GM19043 (cell line): ENCODE measurements at regions not wholly inside any gene's neighbourhood (a gene's known extent, or its start where the extent isn't known, plus 50 kb on each side); places are given as distances from the start of the nearest gene placed in this dataset.

Experiments
- ATAC-seq: cut with Tn5 transposase; IDR thresholded peaks from one replicate; pipeline ENCODE4 v1.9.1; 2021; ENCODE audit warnings: low read depth; ENCODE audit not compliant: unreplicated experiment

- ATAC-seq, result no peak
Measured at GRCh38 chr16:64202571-64202970, 919.3 kb downstream of the CDH11 start.

DNA sequence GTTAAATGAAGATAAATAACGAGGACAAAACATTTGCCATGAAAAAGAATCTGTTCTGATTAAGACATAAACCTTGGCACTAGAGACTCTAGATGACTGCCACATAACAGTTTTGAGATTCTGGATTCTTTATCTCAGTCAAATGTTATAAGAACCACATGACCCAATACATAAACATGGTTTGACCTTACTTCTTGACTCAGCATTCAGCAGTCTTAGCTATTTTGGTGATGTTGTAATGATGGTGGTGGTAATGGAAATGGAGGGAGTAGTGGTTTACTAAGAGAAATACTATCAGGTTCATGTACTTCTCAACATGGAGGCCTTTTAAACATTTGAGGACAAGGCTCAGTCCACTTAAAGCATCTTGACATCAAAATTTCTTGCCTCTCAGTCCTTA is 925.4 kb downstream of the CDH11 start:
- ATAC-seq, result no peak

DNA sequence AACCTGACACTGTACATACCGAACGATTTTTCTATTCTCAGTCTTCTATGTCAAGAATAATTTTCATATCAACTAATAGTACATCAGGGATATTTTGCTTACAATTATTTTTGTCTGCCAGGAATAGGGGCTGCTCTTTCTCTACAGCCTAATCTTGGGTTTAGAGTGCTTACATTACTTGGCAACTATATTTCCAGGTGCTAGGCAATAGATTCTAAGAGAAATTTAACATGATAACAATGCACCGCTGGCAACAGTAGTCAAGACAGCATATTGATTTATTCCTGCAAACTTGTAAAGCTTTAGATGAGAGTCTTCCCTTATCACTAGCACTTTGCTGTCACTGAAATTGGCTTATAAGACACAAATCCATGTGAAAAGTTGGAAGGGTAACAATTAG is 935.9 kb downstream of the CDH11 start:
- ATAC-seq, result no peak

DNA sequence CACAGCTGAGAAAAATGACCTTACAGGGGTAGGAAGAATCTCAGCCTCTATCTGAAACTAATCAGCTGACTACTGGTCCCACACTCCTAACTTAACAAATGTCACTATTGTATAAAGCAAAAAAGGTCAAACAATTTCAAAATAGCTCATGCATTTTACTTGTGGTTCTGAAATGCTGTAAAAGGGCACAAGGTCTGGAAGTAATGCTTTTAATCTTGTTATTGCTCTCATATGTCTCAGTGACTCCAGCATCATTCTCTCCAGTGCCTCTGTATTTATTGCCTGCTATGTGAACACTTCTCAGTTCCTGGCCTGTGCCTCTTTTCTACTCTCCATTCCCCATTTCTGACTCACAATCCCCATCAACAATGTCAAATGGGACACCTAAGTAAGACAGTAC is 937.7 kb downstream of the CDH11 start:
- no peak for ATAC-seq

GRCh38 chr16:64182985-64183384 is 938.9 kb downstream of the CDH11 start:
- ATAC-seq, result no peak

DNA sequence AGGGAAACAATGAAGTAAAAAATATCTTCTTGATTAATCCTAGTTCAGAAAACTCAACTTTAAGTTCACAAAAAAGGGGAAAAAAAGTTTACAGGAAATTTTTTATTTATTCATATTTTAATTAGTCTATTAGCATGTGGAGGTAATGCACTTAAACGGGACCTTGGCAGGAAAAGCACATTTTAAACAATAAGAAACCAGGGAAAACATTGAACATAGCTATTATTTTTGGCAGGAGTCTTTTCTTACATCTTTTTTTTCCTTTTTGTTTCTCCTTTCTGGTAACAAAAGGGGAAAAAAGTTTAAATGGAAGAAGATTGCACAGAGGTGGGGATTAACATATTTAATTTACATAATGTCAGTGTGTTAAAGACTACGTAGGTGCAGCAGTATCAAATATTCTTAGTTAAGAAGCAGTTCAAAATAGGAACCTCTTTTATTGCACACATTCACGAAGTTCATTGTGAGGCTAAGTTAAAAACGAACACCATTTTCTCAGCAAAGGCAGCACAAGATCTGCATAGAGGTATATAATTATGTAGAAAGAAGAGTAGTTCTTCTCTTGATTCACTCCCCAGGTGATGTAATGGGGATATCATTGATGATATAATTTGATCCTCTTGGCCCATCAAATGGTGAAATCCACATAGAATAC is 940.5 kb downstream of the CDH11 start:
- no peak for ATAC-seq

DNA sequence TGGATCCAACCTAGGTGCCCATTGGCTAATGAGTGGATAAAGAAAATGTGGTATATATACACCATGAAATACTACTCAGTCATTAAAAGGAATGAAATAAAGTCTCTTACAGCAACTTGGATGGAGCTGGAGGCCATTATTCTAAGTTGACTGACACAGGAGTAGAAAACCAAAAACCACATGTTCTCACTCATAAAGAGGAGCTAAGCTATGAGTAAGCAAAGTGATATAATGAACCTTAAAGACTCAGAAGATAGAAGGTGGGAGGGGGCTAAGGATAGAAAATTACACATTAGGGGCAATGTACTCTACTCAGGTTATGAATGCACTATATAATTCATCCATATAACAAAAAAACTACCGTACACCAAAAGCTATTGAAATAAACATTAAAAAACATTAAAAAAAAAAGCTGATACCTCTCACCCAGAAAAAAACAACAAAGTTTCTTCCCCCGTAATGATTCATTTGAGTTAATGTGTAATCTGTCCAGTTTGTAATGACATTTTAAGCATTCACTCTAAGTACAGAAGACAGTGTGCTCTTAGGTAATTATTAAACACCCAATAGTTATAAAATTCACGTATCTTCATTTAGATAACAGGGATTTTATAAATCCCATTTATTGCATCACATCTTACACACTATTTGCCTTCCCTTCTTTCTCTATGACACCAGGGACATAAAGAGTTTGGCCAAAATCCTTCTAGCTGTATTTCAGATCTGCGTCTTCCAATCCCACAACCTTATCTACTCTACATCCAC is 941.5 kb downstream of the CDH11 start:
- no peak for ATAC-seq

- no peak for ATAC-seq
Measured at GRCh38 chr16:64174327-64174726, 947.5 kb downstream of the CDH11 start.

- no peak for ATAC-seq
Measured at GRCh38 chr16:64172652-64173051, 949.2 kb downstream of the CDH11 start.

DNA sequence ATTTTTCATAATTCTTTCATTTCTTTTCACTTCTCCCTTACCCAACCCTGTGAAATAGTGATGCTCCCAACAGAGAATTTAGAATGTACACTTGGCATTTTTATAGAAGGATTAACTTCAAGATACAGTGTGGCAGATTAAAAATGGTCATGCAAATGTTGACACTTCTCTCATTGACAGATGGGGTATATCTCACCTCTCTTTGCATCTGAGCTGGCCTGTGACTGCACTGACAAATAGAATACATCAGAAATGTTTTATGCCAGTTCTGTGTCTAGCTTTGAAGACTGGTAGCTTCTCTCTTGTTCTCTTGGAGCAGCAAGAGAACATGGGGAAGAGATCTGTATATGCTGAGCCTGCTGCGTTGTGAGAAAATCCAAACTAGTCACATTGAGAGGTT is 949.6 kb downstream of the CDH11 start:
- ATAC-seq, result no peak

GRCh38 chr16:64171632-64172031 is 950.2 kb downstream of the CDH11 start:
- no peak for ATAC-seq

GRCh38 chr16:64168371-64168770 is 953.5 kb downstream of the CDH11 start:
- ATAC-seq, result no peak

DNA sequence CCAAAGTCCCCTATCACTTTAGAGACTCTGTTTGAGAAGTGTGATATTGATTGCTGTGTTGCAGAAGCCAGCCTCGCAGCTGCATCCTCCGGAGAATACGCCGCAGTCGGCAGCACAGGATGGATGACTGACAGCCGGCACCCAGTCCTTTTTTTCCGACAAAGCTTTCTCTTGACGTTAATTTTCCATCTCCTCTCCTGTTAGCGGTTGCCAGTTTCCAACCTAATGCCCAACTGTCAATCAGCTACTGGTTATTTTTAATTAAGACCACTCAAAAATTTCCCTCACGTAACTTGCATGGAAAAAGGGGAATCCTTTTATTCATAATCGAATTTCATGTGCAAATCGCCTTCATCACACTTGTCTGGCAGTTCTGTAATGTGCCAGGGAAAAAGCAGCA is 953.9 kb downstream of the CDH11 start:
- ATAC-seq, result no peak

- ATAC-seq, result no peak
Measured at GRCh38 chr16:64165368-64165767, 956.5 kb downstream of the CDH11 start.

- ATAC-seq, result no peak
Measured at GRCh38 chr16:64162613-64163375, 959.1 kb downstream of the CDH11 start.

DNA sequence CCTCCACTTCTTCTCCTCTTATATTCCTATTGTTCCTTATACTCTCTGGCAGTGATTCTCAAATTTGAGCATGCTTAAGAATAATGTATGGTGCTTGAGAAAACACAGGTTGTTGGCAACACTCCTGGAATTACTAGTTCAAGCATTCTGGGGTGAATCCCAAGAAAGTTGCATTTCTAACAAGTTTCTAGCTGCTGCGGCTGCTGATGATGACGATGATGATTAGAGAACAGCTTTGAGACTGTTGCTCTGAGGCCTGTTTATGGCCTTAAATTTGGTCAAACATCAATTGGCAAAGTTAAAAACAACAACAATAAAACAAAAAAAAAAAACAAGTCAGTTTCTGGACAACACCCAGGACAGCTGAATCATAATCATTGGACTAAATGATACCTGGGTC is 961.9 kb downstream of the CDH11 start:
- no peak for ATAC-seq

- ATAC-seq, result no peak
Measured at GRCh38 chr16:64158941-64159588, 962.8 kb downstream of the CDH11 start.

- no peak for ATAC-seq
Measured at GRCh38 chr16:64153718-64154117, 968.1 kb downstream of the CDH11 start.

- no peak for ATAC-seq
Measured at GRCh38 chr16:64151990-64152767, 969.7 kb downstream of the CDH11 start.

DNA sequence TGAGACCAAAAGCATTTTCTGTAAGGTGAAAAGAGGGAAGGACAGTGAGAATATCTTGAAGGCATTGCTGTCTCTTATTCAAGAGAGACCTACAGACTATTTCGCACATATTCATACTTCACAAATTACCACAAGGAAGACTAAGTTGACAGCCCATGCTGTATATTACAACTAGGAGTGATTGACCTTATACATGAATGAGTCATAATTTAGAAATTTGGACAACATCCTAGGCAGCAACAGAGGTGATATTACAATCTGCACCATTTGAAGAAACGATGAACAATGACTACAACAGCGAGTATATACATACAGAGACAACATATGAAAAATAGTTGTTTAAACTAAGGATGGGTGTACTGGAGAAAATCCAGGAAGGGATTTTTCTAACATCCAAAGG is 971.7 kb downstream of the CDH11 start:
- no peak for ATAC-seq
